ENCODE measurements at regions not wholly inside any gene's neighbourhood (a gene's known extent, or its start where the extent isn't known, plus 50 kb on each side); places are given as distances from the start of the nearest gene placed in this dataset.

DNA sequence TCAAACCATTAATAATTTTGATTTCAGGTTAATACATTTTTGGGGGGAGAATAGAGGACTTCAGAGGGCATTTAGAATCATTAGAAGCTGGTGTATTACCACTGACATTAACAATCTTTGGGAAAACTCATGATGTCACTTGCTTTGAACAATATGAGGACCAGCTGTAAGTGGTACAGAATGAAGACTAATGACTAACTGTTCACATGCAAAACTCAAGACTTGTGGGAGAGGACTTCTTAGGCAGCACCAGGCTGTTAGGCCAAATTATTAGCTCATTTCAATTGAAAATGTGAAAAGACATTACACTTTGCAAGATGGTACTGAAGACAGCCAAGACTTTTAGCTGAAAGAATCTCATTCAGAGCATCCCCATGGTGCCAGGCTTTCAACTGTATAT lies 426.2 kb upstream of the ADAMTS9 start:
- TF ChIP-seq EZH2 (IDR thresholded peaks at IDR 0.05; ENCODE audit: insufficient read depth, poor library complexity, severe bottlenecking), result no peak
- TF ChIP-seq EZH2phosphoT487 (IDR thresholded peaks at IDR 0.05; ENCODE audit: insufficient read depth, low read depth), result no peak
